NOMO-1 treated with DMSO at 0.1 percent for 48 hours (cell line): ENCODE measurements at regions not wholly inside any gene's neighbourhood (a gene's known extent, or its start where the extent isn't known, plus 50 kb on each side); places are given as distances from the start of the nearest gene placed in this dataset.
A peak's percentile ranks its signal among the peaks of the same experiment; 100 is the strongest.
"Not testable (repeated sequence)": the region's sequence is repeated elsewhere in the genome, so short reads cannot be mapped to it uniquely, and the experiment has no call there.

Experiments used
- DNase-seq: peaks from one replicate; lab custom pipeline; 2025; ENCODE audit not compliant: unreplicated experiment; lab: John Stamatoyannopoulos, UW

DNA sequence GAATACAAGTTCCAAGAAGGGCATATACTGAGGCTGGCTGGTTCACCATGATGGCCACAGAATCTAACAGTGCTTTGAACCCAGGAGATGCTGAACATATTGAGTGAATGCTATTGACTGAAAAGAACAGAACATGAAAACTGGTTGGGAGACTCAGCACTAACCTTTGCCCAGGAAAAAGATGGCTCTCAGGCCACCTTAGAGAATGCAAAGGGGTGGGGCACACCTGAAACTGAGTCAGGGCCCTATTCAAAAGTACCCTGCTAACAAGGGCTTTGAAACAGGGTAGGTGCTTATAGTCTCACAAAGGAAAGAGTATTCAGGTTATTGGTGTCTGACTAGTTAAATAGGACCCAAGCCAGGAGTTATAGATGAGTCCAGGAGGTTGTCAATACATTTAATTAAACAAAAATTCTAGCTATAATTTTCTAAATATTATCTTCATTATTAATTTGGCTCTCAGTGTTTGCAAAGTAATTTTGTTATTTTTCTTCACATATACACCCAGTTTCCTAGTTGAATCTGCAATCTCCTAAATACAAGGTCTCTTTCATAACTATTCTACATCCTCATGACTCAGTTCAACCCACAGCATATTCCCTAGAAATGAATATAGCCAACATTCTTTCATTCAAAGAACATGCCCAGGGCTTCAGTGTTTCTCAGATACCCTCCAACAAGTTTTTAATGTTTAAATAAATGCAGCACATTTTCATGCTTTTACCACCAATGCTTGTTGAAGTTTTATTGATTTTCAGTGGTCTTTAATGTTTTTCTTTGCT is 144.2 kb upstream of the RAPGEF2 start:
- no peak for DNase-seq

- DNase-seq, result no peak
These were observed 140.5 kb upstream of the RAPGEF2 start for GRCh38 chr4:158962393-158962792.

- not testable (repeated sequence) for DNase-seq
These were observed 139.6 kb upstream of the RAPGEF2 start for GRCh38 chr4:158963282-158963681.

GRCh38 chr4:158964114-158964727 is 138.7 kb upstream of the RAPGEF2 start:
- DNase-seq, result peak; percentile 30

DNA sequence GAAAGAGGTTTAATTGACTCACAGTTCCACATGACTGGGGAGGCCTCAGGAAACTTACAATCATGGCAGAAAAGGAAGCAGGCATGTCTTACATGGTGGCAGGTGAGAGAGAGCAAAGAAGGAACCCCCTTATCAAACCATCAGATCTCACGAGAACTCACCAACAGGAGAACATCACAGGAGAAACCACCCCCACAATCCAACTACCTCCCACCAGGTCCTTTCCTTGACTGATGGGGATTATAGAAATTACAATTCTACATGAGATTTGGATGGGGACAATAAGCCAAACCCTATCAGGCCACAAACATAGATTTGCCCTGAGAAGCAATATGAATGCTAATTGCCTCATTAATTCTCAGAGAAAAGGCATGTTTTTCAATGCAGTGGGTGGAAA is 138.2 kb upstream of the RAPGEF2 start:
- DNase-seq, result no peak

GRCh38 chr4:158965226-158965625 is 137.7 kb upstream of the RAPGEF2 start:
- DNase-seq, result no peak

- no peak for DNase-seq
These were observed 136.8 kb upstream of the RAPGEF2 start for GRCh38 chr4:158966091-158966490.

DNA sequence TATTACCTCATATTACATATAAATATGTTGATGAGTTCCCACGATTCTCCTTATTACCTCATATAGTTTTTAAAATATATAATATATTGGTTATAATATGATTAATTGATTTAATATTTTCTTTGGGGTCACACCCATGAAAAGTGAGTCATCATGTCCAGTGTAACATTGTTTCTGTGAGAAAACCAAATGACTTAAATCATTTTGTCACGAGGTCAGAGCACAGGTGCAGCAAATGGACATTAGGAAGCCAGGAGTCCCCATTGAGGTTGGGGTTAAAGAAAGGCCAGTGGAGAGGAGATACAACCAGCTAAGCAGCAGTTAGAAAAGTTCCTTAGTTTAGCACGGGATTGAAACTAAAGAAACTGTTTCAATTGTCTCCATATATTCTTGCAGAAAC is 133.9 kb upstream of the RAPGEF2 start:
- no peak for DNase-seq

- DNase-seq, result no peak
These were observed 132.1 kb upstream of the RAPGEF2 start for GRCh38 chr4:158970812-158971211.

DNA sequence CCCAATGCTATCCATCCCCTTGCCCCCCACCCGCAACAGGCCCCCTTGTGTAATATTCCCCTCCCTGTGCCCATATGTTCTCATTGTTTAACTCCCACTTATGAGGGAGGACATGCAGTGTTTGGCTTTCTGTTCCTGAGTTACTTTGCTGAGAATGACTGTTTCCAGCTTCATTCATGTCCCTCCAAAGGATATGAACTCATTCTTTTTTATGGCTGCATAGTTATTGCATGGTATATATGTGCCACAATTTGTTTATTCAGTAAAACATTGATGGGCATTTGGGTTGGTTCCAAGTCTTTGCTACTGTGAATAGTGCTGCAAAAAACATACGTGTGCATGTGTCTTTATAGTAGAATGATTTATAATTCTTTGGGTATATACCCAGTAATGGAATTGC is 128.4 kb upstream of the RAPGEF2 start:
- not testable (repeated sequence) for DNase-seq

GRCh38 chr4:158980711-158981110 is 122.2 kb upstream of the RAPGEF2 start:
- not testable (repeated sequence) for DNase-seq

DNA sequence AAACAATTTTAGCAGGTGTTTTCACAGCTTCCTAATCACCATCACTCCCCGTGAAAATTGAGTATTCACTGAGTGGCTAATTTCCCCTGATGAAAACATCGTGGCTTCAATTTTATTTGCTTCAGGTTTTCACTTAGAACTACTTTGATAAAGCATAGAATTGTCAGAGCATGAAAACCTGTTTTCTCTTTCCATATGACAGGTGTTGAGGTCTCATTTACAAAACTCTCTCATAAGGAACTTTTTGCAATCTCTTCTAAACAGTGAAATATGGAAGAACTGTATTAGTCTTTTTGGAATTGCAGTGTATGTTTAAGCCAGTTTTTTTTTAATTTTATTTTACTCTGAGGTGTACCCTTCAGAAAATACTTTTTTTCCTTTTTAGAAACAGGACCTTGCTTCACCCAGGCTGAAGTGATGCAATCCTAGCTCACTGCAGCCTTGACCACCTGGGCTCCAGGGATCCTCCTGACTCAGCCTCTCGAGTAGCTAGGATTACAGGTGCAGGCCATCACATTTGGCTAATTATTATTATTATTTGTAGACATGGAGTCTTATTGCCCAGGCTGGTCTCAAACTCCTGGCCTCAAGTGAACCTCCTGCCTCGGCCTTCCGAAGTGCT is 111.2 kb upstream of the RAPGEF2 start:
- DNase-seq, result no peak

DNA sequence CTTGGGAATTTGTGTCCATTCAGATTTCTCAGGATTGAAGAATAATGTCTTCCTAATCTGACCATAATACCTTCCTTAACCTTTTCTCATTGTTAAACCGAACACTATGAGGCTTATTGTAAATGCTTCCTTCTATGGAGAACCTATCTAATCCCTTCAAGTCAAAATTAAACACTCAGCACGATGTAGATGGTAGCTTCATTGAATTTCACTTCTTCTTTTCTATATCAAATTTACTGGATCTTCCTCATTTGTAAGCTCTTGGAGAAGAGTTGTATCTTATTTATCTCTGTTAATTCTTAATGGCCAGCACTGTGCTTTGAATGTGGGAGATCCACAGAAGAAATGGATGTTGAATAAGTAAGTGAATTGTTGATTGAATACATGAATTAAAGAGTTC is 109.0 kb upstream of the RAPGEF2 start:
- peak; percentile 86 for DNase-seq

DNA sequence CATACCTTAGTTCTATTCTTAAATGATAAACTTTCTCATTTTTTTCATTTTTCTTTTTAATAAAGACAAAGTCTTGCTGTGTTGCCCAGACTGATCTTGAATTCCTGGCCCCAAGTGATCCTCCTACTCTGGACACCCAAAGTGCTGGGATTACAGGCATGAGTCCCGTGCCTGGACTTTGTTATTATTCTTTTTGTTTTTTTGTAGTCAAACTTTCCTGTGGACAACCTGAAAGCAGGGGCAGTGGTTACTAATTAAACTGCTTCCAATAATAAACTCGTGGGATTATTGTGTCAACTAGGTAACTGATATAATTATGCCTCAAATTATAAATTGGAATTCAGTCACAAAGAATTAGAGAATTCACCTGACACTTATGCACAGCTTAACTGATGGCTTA is 107.8 kb upstream of the RAPGEF2 start:
- no peak for DNase-seq

DNA sequence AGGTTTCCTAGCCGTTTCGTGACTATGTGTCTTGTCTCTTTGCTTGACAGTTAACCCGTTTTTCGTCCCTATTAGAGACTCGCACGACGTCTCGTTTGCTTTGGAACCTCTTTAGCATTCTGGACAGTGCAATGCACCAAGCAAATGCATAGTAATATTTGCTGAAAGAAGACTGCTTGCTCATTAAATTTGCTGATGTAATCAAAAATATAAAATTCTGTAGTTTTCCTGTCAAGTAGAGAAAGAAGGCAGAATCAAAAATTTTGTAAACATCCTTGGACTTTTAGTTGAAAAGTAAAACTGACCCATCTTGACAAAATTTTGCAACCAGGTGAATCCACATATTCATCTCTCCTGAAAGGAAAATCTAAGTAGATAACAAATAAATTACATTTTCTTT is 106.9 kb upstream of the RAPGEF2 start:
- no peak for DNase-seq

DNA sequence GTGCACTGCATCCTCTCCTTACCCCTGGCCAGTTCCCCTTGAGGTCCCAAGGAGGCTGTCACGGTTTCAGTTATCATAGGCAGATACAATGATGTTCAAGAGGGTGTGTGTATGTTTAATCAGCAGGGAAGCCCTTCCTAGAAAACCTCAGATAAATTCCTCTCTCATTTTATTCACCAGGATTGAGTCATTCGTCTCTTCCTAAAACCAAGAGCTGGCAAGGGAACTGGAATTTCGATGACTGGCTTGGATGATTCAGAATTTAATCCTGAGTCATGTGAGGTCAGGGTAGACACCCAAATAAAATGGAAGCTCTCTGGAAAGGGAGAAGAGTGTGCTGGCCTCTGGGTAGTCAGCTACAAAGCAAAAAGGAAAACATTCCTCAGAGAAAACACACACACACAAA is 106.2 kb upstream of the RAPGEF2 start:
- no peak for DNase-seq

- no peak for DNase-seq
These were observed 105.1 kb upstream of the RAPGEF2 start for GRCh38 chr4:158997660-158998349.

DNA sequence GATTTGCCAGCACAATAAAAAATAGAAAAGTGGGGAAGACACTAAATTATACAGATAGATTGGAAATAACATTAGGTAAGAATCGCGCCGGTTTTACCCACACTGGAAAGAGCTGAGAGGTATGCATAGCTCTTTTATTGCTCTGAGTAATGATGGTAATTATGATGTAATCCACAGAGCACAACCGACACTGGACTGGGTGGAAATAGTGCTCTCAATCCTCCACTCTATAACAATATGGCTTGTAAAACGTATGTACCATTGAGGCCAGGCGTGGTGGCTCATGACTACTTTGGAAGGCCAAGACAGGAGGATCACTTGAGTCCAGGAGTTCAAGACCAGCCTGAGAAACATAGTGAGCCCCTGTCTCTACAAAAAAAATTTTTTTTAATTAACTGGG is 104.3 kb upstream of the RAPGEF2 start:
- peak; percentile 76 for DNase-seq

DNA sequence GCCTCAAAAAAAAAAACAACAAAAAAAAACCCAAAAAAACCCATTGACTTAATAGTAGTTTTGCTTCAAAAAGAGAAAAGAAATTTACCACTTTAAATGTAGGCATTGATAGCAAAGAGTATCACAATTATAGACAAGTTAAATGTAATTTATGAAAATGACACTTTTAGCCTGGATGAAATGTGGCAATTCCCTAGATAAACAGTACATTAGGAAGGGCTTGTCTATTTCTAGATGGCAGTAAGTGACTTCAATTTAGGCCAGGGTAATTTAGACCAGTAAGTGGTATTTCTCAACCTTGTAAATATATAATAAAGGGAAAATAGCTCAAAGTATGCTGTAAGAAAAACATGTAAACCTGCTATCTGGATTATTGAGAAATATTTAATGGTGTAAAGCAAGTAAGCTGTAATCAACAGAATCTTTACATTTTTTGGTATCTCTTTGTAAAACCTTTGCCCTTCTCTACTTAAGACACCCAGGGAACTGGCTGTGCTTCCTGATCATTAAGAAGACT is 103.7 kb upstream of the RAPGEF2 start:
- DNase-seq, result peak; percentile 60

- no peak for DNase-seq
These were observed 103.0 kb upstream of the RAPGEF2 start for GRCh38 chr4:158999849-159000248.

- DNase-seq, result no peak
These were observed 99.9 kb upstream of the RAPGEF2 start for GRCh38 chr4:159002950-159003349.
